H1 (cell line): ENCODE measurements at regions not wholly inside any gene's neighbourhood (a gene's known extent, or its start where the extent isn't known, plus 50 kb on each side); places are given as distances from the start of the nearest gene placed in this dataset.

Experiments used
- EZH2 ChIP-seq: fragments of 200-600 bp; sonication (generic); IDR thresholded peaks from 2 replicates; pipeline ENCODE4 v1.7.1; 2012; ENCODE audit warnings: low read depth, mild to moderate bottlenecking, moderate library complexity, low read length, inconsistent platforms; ENCODE audit not compliant: severe bottlenecking
- KDM1A ChIP-seq: fragments of 200-600, 300-600 bp; sonication (generic); IDR thresholded peaks from 2 replicates; pipeline ENCODE4 v1.7.1; 2016; ENCODE audit warnings: mild to moderate bottlenecking, low read length, borderline replicate concordance
- POLR2A ChIP-seq, 2 experiments: IDR thresholded peaks; 1 replicate in 1 of 2; 2 replicates in 1 of 2; pipeline ENCODE4 v1.6.1; 2011; ENCODE audit warnings: low read depth in 2 of 2, low read length in 2 of 2, mild to moderate bottlenecking in 2 of 2; ENCODE audit errors: control extremely low read depth in 1 of 2
- TF ChIP-seq, protein P1 (sequence below), 3 experiments: IDR thresholded peaks; 1 replicate in 2 of 3; 2 replicates in 1 of 3; pipeline versions ENCODE4 v1.5.1 to v1.6.1; 2011; ENCODE audit warnings: low read length in 3 of 3, mild to moderate bottlenecking in 3 of 3, inconsistent platforms in 2 of 3, low read depth in 1 of 3, moderate library complexity in 1 of 3; ENCODE audit not compliant: insufficient read depth in 1 of 3; ENCODE audit errors: control extremely low read depth in 1 of 3
- TF ChIP-seq, protein P2 (sequence below): IDR thresholded peaks from 2 replicates; pipeline ENCODE4 v1.6.1; 2011; ENCODE audit warnings: low read length, improper control_type of control experiment

DNA sequence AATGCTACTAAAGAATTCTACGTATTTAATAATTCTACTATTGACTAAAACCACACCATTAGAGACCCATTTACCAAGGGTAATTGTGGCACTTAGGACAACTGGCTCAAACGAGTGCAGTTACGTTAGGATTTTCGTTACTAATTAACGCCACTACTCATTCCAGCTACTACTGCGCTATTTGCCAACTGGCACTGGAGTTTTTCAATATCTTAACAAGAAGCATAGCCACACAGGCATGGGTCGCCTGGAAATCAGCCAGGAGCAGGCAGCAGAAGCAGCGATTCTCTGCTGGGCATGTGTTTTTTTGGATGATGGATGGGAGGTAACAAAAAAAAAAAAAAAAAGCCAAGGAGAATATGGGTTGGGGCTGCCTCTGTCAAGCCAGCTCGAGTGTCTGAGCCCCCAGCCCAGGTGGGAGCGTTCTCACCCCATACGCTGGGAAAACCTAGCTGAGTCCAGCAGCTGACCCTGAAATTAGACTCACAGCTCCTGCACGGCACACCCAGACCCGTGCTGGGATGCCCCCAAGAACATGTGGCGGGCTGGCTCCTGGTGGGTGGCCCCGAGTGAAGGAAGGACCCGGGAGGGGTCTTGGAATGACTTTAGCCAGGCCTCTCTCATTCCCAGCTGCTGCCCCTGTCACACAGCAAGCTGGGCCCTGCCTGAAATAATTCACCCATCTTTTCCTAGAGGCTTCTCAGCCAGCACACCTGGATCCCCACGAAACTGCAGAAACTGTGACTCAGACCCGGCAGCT is 214.0 kb downstream of the BRD1 start:
- TF ChIP-seq, protein P1, sequence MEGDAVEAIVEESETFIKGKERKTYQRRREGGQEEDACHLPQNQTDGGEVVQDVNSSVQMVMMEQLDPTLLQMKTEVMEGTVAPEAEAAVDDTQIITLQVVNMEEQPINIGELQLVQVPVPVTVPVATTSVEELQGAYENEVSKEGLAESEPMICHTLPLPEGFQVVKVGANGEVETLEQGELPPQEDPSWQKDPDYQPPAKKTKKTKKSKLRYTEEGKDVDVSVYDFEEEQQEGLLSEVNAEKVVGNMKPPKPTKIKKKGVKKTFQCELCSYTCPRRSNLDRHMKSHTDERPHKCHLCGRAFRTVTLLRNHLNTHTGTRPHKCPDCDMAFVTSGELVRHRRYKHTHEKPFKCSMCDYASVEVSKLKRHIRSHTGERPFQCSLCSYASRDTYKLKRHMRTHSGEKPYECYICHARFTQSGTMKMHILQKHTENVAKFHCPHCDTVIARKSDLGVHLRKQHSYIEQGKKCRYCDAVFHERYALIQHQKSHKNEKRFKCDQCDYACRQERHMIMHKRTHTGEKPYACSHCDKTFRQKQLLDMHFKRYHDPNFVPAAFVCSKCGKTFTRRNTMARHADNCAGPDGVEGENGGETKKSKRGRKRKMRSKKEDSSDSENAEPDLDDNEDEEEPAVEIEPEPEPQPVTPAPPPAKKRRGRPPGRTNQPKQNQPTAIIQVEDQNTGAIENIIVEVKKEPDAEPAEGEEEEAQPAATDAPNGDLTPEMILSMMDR (IDR thresholded peaks at IDR 0.05; ENCODE audit: control extremely low read depth in 1 of 3, insufficient read depth in 1 of 3, low read depth in 1 of 3, low read length in 3 of 3) = no peak
- TF ChIP-seq KDM1A (no peak), POLR2A (IDR thresholded peaks at IDR 0.05; ENCODE audit: control extremely low read depth in 1 of 2, low read depth in 2 of 2, low read length in 2 of 2) (no peak), EZH2 (no peak)
- TF ChIP-seq, protein P2, sequence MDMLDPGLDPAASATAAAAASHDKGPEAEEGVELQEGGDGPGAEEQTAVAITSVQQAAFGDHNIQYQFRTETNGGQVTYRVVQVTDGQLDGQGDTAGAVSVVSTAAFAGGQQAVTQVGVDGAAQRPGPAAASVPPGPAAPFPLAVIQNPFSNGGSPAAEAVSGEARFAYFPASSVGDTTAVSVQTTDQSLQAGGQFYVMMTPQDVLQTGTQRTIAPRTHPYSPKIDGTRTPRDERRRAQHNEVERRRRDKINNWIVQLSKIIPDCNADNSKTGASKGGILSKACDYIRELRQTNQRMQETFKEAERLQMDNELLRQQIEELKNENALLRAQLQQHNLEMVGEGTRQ = no peak
